ENCODE measurements at regions not wholly inside any gene's neighbourhood (a gene's known extent, or its start where the extent isn't known, plus 50 kb on each side); places are given as distances from the start of the nearest gene placed in this dataset.

- Histone ChIP-seq H3K27ac (ENCODE audit: extremely low read length, insufficient read depth, low read length) (no peak overlapping the region), H3K79me2 (ENCODE audit: insufficient read depth, low read length) (no peaks in the 10 kb centered on the region), H3K27me3 (ENCODE audit: control insufficient read depth in 1 of 2, insufficient read depth in 2 of 2, low read length in 2 of 2) (peaks cover 0 to 10% of the 10 kb centered on the region in 2 experiments; a peak in 1 of 5 replicates), H4K20me1 (ENCODE audit: insufficient read depth, low read length) (0 out of 2 replicates have a peak, but pooled peaks cover 2% of the 10 kb centered on the region), H2AFZ (ENCODE audit: low read length) (no peak overlapping the region), H3K4me3 (replicated peaks in 1 of 3; ENCODE audit: insufficient read depth in 1 of 3, low read depth in 2 of 3, low read length in 3 of 3) (no peak overlapping the region), H3K4me1 (ENCODE audit: insufficient read depth, low read length) (no peaks in the 10 kb centered on the region), H3K9ac (ENCODE audit: insufficient read depth, low read depth, low read length) (no peak overlapping the region), H3K4me2 (ENCODE audit: low read depth, low read length) (no peak overlapping the region), H3K9me3 (ENCODE audit: low read length) (no peaks in the 10 kb centered on the region), H3K36me3 (replicated peaks in 1 of 2; ENCODE audit: control insufficient read depth in 1 of 2, insufficient read depth in 2 of 2, low read length in 2 of 2) (no peaks in the 10 kb centered on the region)
- ATAC-seq (no peak), DNase-seq (ENCODE audit: low spot score) (no peak), FAIRE-seq (no peak)
- BruUV-seq (replicated peaks): no TSS peak
- in situ Hi-C loops (cut with HindIII; ENCODE audit: extremely low pct_ligation_motif_present, low pct_unique_long_range_greater_than_20kb): no loop called here
- ChIA-PET POLR2A (no interaction called here), CTCF (ENCODE audit: low intra/inter-chr PET ratio, low total read pairs) (no interaction called here)
- 18% methylated on average over 6 of the region's 6 CpGs for WGBS (ENCODE audit: low lambda C conversion rate)
- intact Hi-C loops (cut with micrococcal nuclease; ENCODE audit: unreplicated experiment): no loop called here
- no peak for TF ChIP-seq ZNF263 (CRISPR knock-in tag; IDR thresholded peaks at IDR 0.05)
- TF ChIP-seq, protein P1, sequence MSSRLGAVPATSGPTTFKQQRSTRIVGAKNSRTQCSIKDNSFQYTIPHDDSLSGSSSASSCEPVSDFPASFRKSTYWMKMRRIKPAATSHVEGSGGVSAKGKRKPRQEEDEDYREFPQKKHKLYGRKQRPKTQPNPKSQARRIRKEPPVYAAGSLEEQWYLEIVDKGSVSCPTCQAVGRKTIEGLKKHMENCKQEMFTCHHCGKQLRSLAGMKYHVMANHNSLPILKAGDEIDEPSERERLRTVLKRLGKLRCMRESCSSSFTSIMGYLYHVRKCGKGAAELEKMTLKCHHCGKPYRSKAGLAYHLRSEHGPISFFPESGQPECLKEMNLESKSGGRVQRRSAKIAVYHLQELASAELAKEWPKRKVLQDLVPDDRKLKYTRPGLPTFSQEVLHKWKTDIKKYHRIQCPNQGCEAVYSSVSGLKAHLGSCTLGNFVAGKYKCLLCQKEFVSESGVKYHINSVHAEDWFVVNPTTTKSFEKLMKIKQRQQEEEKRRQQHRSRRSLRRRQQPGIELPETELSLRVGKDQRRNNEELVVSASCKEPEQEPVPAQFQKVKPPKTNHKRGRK (CRISPR knock-in tag; IDR thresholded peaks at IDR 0.05): no peak
- TF ChIP-seq ZNF496 (CRISPR knock-in tag; IDR thresholded peaks at IDR 0.05; ENCODE audit: insufficient replicate concordance): no peak
- no peak for TF ChIP-seq ZNF550 (CRISPR knock-in tag; IDR thresholded peaks at IDR 0.05; ENCODE audit: borderline replicate concordance)
- TF ChIP-seq, protein P2, sequence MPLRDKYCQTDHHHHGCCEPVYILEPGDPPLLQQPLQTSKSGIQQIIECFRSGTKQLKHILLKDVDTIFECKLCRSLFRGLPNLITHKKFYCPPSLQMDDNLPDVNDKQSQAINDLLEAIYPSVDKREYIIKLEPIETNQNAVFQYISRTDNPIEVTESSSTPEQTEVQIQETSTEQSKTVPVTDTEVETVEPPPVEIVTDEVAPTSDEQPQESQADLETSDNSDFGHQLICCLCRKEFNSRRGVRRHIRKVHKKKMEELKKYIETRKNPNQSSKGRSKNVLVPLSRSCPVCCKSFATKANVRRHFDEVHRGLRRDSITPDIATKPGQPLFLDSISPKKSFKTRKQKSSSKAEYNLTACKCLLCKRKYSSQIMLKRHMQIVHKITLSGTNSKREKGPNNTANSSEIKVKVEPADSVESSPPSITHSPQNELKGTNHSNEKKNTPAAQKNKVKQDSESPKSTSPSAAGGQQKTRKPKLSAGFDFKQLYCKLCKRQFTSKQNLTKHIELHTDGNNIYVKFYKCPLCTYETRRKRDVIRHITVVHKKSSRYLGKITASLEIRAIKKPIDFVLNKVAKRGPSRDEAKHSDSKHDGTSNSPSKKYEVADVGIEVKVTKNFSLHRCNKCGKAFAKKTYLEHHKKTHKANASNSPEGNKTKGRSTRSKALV (CRISPR knock-in tag; IDR thresholded peaks at IDR 0.05): no peak
- no peak for TF ChIP-seq ZBTB7A (CRISPR knock-in tag; IDR thresholded peaks at IDR 0.05)
- TF ChIP-seq, protein P3, sequence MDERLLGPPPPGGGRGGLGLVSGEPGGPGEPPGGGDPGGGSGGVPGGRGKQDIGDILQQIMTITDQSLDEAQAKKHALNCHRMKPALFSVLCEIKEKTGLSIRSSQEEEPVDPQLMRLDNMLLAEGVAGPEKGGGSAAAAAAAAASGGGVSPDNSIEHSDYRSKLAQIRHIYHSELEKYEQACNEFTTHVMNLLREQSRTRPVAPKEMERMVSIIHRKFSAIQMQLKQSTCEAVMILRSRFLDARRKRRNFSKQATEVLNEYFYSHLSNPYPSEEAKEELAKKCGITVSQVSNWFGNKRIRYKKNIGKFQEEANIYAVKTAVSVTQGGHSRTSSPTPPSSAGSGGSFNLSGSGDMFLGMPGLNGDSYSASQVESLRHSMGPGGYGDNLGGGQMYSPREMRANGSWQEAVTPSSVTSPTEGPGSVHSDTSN (CRISPR knock-in tag; IDR thresholded peaks at IDR 0.05): no peak
- no peak for TF ChIP-seq RARA (CRISPR knock-in tag; IDR thresholded peaks at IDR 0.05)
- no peak for TF ChIP-seq MED13 (CRISPR knock-in tag; IDR thresholded peaks at IDR 0.05)
- no peak for TF ChIP-seq WIZ (CRISPR knock-in tag; IDR thresholded peaks at IDR 0.05)
- TF ChIP-seq REL (CRISPR knock-in tag; conservative IDR thresholded peaks at IDR 0.05): no peak
- TF ChIP-seq, protein P4, sequence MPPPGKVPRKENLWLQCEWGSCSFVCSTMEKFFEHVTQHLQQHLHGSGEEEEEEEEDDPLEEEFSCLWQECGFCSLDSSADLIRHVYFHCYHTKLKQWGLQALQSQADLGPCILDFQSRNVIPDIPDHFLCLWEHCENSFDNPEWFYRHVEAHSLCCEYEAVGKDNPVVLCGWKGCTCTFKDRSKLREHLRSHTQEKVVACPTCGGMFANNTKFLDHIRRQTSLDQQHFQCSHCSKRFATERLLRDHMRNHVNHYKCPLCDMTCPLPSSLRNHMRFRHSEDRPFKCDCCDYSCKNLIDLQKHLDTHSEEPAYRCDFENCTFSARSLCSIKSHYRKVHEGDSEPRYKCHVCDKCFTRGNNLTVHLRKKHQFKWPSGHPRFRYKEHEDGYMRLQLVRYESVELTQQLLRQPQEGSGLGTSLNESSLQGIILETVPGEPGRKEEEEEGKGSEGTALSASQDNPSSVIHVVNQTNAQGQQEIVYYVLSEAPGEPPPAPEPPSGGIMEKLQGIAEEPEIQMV (CRISPR knock-in tag; IDR thresholded peaks at IDR 0.05; ENCODE audit: low read depth): no peak
- no peak for TF ChIP-seq ZBED4 (CRISPR knock-in tag; IDR thresholded peaks at IDR 0.05; ENCODE audit: borderline replicate concordance)
- TF ChIP-seq TEAD3 (CRISPR knock-in tag; optimal IDR thresholded peaks at IDR 0.05; ENCODE audit: borderline replicate concordance): no peak
Measured at GRCh38 chr10:131679926-131680325, 220.9 kb upstream of the PPP2R2D start.
